GM18907 (cell line): ENCODE measurements at regions not wholly inside any gene's neighbourhood (a gene's known extent, or its start where the extent isn't known, plus 50 kb on each side); places are given as distances from the start of the nearest gene placed in this dataset.
"Not testable (repeated sequence)": the region's sequence is repeated elsewhere in the genome, so short reads cannot be mapped to it uniquely, and the experiment has no call there.

Source experiments
- ATAC-seq: cut with Tn5 transposase; IDR thresholded peaks from one replicate; pipeline ENCODE4 v1.9.1; 2021; ENCODE audit warnings: mild to moderate bottlenecking, moderate library complexity; ENCODE audit not compliant: unreplicated experiment

DNA sequence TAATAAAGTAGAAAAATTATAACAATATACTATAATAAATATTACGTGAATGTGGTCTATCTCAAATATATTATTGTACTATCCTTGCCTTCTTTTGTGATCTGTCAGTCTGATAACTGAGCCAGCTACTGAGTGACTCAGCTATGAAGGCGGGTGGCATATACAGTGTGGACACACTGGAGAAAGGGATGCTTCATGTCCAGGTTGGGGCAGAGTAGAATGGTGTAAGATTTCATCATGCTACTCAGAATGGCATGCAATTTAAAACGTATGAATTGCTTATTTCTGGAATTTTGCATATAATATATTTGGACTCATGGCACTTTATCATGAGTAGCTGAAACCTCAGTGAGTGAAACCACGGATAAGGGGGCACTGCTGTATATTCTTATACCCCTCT, 172.9 kb upstream of the TBC1D5 start:
- no peak for ATAC-seq

DNA sequence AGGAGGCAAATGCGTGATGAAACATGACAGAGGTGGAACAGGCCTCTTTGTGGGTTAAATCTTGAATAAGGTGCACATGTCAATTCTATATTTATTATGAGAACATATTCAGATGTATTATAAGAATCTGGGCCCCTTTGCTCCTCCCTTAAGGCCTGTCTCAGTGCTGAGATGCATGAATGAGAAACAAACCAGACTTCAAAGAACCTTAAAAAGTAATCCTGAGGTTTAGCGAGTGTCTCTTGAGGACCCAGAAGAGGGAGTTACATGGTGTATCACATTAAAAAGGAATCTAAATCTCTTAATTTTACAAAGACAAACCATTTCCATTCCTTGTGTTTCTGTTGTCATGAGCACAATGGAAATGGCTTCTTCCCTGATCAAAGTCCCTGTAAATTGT, 170.9 kb upstream of the TBC1D5 start:
- no peak for ATAC-seq

DNA sequence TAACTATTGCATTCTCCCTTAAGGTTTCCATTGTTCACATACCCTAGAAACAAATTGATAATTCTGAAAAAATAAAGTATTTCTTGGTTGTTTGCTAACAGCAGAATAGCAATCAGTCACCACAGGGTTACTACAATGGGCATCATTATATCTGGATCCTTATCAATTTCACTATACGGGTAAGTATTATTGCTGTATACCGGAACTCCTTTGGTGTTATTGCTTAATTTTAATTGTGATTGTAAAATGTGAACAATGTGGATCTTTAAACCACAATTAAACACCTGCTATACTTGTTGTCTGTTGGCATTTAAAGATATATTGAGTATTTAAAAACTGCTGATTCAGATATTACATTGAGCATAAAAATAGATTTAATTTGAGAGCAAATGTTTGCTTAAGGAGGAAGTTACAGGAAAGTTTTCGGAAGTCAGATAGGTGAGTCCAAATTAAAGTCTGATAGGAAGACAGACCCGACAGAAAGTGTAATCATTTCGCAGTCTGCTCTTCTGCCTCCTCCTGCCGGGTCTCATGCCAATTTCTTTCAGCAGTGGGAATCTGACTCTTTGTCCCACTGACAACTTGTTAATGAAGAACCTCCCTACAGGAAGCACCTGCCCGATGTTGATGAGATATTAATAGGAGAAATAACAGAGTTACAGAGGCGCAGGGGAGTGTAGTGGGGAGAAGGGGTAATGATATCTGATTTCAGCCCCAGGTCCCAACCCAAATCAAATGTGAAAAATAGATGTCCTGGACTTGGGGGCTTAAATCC, 169.7 kb upstream of the TBC1D5 start:
- no peak for ATAC-seq

DNA sequence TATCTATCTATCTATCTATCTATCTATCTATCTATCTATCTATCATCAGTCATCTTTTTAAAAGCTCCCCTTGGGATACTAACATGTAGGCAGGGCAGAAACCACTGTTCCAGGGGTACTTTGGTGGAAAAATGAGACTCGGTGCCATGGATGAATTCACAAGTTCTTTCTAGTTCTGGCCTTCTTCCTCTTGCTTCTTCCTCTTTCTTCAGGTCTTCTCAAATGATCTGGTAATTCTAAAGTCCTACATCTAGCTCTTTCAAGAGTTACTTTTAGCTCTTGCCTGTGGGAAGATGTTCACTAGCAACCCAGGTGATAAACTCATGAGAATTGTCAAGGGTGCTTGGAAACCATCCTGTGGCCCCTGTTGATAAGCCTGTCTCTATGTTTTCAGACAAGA, 168.5 kb upstream of the TBC1D5 start:
- ATAC-seq: no peak

DNA sequence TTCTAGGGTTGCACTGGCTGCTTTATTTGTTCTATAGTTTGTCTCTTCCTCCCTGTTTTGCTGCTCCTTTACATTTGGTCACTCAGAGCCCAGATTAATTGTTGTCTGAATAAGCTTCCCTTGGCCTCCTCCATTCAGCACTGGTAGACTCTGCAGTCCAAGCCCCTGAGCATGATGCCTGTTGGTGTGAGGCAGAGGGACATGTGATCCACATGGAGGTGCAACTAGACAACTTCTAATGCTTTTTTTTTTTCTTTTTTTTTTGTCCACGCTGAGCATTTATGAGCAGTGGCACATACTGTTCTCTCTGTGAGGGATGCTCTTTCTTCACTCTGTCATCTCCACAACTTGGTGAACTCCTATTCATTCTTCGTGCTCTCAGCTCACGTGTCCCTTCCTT, 167.3 kb upstream of the TBC1D5 start:
- no peak for ATAC-seq

DNA sequence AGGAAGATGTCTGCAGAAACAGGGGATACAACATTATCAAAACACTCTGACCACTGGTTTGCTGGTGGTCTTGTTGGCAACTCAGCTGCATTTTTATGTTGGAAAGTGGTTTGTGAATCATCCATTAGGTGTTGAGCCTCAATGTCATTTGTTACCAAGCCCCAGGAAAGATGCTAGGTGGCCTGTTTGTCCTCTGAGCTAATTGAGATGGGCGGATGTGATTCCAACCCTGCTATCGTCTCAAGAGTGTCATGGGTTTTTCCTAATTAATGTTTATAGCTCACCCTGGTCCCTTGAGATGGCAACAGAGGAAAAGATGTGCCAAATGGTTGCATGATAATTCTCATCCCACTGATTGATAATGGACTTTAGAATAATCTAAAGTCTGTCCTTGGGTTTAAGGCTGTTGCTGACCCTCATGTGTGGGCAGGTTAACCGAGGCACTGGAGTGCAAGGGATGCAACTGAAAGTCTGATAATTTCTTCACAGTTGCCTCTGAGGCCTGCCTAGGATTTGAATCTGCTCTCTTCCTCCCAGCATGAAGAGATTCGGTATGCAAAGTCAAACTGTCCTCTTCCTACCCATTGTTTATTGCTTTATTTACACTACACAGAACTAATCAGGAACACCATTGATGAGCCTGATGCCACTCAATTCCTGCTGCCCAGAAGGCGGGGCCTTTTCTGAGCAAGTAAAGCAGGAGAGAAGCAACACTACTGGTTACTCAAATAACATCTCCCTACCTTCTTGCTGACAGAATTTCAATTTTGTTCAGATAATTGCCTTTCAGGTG, 166.2 kb upstream of the TBC1D5 start:
- ATAC-seq: no peak

DNA sequence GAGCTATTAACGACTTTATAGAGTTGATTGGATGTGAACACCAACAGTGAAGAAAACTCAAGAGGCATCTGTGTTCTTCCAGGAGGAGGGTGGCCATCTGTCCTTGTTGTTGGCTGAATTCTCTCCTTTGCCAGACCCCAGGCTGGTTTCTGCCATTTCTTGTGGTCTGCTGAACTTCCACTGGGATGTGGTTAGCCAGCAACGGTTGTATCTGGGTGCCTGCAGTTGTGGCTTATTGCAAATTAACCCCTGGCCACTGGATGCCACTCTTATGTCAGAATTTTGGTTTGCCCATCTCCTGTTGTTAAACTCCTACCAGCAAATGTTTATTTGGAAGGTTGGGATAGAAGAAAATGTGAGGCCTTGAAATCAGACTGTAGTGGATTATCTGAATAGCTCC, 163.6 kb upstream of the TBC1D5 start:
- ATAC-seq: no peak

DNA sequence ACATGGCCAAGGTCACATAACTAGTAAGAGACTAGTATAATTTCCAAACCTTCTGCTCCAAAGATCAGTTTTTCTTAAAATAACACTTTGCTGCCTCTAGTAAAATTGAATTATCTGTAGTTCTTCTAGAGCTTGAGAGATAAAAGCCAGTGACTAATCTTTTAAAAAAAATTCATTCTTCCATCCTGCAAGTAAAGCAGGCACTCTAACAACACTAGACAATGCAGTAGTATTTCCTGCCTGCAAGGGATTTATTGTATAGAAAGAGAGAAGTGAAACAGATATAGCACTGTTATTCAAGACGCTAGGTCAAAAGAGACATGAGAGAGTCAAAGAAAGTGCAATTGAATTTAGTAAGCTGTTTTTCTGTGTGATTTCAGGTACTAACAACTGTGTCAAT, 159.5 kb upstream of the TBC1D5 start:
- ATAC-seq: no peak

DNA sequence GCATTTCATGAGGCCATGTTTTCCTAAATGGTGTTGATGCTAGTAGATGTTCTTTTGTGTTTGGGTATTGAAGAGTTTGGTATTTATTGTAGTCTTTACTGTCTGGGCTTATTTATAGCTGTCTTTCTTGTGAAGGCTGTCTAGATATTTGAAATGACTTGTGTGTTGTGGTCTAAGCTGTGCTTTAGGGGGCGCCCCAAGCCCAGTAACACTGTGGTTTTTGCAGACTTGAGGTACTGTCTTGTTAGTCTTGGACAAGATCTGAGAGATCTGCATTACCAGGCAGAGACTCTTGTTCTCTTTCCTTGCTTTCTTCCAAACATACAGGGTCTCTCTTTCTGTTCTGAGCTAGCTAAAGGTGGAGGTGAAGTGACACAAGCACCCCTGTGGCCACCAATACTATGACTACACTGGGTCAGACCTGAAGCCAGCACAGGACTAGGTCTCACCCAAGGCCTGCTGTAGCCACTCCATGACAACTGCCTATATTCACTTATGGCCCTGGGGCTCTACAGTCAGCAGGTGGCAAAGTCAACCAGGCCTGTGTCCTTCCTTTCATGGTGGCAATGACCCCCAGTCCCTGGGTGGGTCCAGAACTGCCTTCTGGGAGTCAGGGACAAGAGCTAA, 152.1 kb upstream of the TBC1D5 start:
- peak; percentile 72 for ATAC-seq

DNA sequence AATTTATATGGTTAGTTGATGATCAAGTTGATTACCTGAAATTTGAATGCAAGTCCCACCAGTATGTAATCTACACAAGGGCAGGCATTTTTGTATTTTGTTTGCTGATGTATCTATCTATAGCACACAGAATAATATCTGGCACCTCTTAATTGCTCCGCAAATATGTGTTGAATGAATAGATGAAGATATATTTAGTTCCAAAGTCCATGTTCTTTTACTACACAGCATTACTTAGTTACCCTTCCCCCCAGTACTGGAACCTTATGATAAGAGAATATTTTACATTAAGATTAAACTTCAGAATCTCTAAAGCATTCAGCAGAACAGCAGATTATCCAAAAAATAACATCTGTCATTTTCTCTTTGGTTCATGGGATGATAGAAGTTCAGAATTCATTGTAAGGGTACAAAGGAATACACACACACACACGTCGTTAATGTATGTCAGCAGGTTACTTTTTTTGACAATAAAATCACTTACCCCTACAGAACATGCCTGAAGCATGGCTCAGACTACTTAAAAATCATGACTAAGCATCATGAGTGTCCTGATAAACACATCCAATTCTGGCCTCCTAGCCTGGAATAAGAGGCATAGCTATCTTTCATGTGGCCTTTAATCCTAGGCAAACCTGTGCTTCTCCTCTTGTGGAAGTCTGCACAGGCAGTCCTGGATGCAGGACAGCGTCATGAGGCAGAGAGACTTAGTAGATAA, 148.9 kb upstream of the TBC1D5 start:
- no peak for ATAC-seq

DNA sequence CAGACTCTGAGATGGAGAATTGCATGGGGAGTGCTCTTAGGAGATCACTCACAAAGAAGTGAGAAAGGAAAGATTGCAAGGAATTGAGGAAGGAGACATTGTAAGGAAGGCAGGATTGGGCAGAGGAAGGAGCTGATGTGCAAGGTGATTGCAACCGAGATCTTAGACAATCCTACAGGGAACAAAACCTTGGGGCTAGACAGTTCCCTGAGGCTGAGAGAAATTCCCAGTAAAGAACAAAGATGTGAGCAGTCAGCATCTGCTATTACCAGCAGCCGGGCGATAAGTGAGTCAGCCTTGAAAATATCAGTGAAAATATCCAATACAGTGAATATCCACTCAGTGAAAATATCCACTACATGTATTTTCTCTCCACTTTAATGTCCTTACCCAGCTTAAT, 143.6 kb upstream of the TBC1D5 start:
- ATAC-seq: no peak

DNA sequence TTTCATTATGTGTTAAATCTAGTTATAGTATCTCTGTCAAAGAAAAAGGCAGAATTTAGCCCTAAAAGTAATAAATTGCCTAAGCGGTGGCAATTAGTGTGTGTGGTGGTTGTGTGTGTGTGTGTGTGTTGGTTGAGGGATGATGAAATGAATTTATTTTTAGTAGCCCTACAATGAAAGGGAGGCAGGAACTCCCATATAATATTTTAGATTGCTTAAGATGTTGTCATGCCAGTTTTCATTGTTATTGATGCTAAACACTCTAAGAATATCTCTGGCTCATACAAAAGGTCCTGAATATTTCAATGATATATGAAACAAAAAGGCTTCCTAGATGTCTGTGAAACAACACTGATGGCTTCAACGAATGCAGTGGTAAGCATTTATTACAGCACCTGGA, 140.6 kb upstream of the TBC1D5 start:
- no peak for ATAC-seq

DNA sequence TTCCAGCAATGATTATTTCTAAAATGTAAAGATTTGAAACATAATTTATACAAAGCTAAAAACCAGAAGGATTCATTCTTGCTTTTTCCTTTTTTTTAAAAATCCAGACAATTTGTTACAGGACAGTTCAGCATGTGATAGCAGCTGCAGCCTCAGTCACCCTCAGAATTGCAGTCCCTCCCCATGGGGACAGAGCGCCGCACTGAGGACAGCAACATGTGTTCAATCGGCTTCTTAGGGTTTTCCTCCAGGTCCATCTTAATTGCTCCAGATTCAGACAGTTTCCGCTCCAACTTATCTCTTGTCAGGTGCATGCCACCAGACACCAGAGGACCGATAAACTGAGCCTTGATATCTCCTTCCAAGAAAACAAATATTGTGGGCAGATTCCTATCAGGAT, 134.9 kb upstream of the TBC1D5 start:
- no peak for ATAC-seq

DNA sequence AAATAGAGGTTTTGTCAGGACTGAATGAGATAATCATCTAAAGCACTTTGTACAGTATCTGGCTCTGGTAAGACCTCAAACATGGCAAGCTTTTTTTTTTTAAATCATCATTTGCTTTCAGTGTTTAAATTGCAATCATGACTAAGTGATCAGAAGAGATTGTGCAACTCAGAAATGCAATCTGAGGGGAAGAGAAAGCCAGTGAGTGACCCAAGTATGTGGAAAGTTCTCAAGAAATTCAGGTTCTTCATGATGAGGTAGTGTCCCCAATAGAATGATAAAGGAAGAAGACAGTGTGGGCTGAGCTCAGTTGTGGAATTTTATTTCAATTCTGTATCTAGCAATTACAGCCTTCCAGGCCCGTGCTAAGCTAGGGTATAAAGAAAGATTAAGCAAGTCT, 132.2 kb upstream of the TBC1D5 start:
- ATAC-seq: no peak

DNA sequence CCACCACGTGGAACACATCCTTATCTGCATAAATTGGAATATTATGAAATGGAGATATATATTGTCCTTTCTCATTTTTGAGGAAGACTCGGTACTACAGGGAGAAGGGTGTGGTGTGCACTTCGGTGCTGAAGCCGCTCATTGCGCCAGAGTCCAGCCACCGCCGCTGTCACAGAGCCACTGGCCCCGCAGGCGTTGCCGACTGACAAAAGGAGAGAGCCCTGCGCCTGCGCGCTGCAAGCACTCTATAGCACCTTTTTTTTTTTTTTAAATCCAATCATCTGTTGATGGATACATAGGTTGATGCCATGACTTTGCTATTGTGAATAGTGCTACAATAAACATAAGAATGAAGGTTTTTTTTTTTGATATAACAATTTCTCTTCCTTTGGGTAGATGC, 130.0 kb upstream of the TBC1D5 start:
- ATAC-seq: no peak

DNA sequence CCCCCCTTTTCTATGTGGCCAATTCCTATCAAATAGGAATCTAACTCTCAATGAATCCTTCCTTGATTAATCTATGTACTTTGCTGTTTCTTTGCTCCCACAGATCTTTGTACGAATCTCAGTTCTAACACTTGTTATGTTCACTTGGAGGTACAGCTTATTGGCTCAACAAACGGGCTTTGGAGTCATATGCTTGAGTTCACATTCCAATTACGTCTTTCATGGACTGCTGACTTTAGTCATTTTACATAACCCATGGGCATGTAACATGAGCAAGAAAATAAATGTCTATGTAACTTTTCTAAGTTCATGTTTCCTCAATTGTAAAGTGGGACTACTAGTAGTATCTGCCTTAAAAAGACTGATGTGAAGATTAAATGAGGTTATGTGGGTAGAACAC, 123.2 kb upstream of the TBC1D5 start:
- no peak for ATAC-seq

DNA sequence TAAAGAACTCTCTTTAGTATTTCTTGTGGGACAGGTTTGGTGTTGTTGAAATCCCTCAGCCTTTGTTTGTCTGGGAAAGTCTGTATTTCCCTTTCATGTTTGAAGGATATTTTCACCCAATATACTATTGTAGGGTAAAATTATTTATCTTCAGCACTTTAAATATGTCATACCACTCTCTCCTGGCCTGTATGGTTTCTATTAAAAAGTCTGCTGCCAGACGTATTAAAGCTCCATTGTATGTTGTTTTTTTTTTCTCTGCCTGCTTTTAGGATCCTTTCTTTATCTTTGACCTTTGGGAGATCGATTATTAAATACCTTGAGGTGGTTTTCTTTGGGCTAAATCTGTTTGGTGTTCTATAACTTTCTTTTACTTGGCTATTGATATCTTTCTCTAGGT, 119.0 kb upstream of the TBC1D5 start:
- no peak for ATAC-seq

DNA sequence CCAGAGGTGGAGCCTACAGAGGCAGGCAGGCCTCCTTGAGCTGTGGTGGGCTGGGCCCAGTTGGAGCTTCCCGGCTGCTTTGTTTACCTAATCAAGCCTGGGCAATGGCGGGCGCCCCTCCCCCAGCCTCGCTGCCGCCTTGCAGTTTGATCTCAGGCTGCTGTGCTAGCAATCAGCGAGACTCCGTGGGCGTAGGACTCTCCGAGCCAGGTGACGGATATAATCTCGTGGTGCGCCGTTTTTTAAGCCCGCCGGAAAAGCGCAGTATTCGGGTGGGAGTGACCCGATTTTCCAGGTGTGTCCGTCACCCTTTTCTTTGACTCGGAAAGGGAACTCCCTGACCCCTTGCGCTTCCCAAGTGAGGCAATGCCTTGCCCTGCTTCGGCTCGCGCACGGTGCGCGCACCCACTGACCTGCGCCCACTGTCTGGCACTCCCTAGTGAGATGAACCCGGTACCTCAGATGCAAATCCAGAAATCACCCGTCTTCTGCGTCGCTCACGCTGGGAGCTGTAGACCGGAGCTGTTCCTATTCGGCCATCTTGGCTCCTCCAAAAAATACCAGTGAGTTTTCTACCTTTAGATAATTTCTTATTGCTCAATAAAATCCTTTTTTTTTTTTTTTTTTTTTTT, 118.5 kb upstream of the TBC1D5 start:
- ATAC-seq: not testable (repeated sequence)

DNA sequence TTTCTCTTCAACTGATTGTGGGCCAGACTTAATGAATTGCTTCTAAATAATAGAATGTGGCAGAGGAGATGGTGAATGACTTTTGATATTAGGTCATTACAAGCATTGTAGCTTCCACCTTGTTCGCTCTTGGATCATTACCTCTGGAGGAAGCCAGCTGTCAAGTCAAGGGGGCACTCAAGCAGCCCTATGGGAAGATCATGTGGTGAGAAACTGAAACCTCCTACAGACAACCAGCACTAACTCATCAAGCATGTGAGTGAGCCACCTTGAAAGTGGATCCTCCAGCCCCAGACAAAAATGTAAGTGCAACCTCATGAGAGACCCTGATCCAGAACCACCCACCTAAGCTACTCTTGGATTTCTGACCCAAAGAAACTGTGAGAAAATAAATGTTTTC, 109.8 kb upstream of the TBC1D5 start:
- peak; percentile 96 for ATAC-seq

DNA sequence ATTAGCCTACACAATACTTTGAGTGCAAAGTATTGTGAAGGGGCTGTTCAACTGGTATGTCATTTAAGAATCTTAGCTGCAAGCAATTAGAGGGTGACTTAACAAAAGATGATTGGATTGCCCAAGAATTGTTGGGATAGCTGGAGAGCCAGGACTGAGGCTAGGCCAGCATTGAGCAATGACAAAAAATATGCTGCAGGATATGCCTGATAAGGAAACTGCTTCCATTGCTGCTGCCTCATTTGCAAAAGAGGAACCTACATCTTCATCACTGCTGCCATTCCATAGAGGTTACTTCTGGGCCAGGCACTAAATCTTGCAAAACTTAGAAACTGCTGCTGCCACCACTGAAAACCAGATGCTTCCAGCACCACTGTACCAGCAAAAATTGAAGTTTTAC, 108.0 kb upstream of the TBC1D5 start:
- ATAC-seq: no peak

DNA sequence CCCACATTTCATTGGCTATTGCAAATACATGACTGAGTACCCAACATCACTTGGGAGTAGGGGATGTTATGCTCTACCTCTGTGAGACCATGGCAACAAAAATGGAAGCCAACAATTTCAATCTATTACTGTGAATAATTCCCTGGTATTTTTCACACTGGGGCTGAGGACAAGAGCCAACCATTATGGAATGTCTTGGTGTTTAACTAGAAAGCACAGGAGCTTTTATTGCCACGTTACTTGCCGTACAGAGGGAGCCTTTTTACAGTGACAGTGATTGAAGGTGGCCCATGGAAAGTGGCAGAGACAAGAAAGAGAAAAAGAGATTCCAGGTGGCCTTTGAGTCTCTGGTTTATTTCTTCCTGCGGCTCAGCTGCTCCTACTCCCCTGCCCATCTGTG, 105.7 kb upstream of the TBC1D5 start:
- no peak for ATAC-seq
